ENCODE measurements at regions not wholly inside any gene's neighbourhood (a gene's known extent, or its start where the extent isn't known, plus 50 kb on each side); places are given as distances from the start of the nearest gene placed in this dataset.

DNA sequence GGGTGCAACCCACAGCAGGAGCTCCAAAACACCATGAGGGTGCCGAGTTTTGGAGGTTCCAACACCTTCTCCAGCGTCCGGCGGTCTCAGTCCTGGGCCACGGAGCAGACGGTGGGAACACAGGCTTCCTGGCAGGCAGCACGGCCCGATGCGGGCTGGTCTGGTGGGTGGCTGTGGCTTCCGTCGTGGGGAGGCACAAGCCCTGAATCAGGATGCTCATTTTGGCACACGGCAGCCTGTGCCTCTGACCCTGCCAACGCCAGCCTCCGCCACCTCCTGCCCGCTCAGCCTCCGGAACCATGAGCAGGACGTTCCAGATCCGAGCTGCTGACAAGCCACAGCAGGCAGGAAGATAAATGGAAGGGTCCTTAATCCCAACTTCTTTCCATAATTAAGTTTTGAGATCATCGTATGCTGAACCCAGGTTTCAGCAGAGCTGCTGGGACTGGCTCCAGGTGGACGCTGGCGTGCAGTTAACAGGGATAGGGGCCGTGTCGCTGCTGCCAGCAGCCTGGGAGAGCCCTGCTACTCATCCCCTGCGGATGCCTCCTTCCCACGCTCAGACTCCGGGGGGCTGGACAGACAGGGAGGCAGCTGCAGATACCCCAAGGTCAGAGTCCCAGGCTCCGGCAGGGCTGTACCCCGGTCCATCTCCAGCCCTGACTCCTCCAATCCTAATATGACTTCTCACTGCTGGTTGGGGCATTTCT lies 136.6 kb downstream of the ENGASE start:
- intact Hi-C loops (cut with DNase I; ENCODE audit: low total_unique reads) = no loop called here
- H3K27me3 ChIP-seq = no peaks in the 10 kb centered on the region

DNA sequence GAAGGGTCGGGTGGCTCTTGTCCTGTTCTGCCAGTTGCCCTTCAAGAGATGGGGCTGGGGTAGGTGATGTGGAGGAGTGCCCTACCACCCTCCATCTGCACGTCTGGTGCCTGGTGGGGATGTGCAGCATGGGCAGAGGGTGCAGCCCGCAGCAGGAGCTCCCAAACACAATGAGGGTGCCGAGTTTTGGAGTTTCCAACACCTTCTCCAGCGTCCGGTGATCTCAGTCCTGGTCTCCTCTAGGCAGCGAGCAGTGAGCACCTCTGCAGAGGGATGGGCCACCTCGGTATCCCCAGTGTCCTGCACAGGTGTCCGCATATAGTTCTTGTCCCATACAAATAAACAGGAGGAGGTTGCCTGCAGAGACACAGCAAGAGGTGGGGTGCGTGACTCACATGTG lies 136.0 kb downstream of the ENGASE start:
- H3K4me1 ChIP-seq = no peaks in the 10 kb centered on the region
- H3K27ac ChIP-seq = no peak overlapping the region
- H3K27me3 ChIP-seq = no peaks in the 10 kb centered on the region
- TF ChIP-seq POLR2A (IDR thresholded peaks at IDR 0.05) = no peak
- TF ChIP-seq, protein P1, sequence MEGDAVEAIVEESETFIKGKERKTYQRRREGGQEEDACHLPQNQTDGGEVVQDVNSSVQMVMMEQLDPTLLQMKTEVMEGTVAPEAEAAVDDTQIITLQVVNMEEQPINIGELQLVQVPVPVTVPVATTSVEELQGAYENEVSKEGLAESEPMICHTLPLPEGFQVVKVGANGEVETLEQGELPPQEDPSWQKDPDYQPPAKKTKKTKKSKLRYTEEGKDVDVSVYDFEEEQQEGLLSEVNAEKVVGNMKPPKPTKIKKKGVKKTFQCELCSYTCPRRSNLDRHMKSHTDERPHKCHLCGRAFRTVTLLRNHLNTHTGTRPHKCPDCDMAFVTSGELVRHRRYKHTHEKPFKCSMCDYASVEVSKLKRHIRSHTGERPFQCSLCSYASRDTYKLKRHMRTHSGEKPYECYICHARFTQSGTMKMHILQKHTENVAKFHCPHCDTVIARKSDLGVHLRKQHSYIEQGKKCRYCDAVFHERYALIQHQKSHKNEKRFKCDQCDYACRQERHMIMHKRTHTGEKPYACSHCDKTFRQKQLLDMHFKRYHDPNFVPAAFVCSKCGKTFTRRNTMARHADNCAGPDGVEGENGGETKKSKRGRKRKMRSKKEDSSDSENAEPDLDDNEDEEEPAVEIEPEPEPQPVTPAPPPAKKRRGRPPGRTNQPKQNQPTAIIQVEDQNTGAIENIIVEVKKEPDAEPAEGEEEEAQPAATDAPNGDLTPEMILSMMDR (IDR thresholded peaks at IDR 0.05) = no peak
- intact Hi-C loops (cut with DNase I; ENCODE audit: low total_unique reads) = no loop called here
- no peak for DNase-seq
- no peaks in the 10 kb centered on the region for H3K9me3 ChIP-seq
- no peaks in the 10 kb centered on the region for H3K36me3 ChIP-seq
- H3K4me3 ChIP-seq = no peak overlapping the region

More for the DNA sequence above, 136.6 kb downstream of the ENGASE start:
- TF ChIP-seq, protein P1 (IDR thresholded peaks at IDR 0.05) = no peak
- no peak for TF ChIP-seq POLR2A (IDR thresholded peaks at IDR 0.05)
- Histone ChIP-seq H3K4me3 (no peak overlapping the region), H3K4me1 (no peaks in the 10 kb centered on the region), H3K9me3 (no peaks in the 10 kb centered on the region), H3K27ac (no peak overlapping the region), H3K36me3 (no peaks in the 10 kb centered on the region)
- DNase-seq = no peak

DNA sequence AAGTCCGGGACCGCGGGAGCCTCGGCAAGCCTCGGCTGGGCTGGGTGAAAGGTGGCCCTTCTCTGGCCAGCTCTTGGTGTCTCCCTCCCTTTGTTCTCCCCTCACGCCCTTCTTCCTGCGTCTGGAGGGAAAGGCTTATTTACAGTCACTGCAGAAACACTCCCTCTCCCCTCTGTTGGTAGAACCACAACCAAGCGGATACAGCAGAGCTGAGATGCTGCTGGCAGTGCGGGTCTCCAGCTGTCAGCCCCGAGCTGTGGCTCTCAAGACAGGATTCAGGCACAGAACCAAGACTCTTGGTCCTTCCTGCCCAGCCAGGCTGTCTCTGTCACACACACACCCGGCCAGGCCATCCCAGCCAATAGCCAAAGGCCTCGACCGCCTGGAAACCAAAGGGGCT lies 133.3 kb downstream of the ENGASE start:
- Histone ChIP-seq H3K4me1 (no peaks in the 10 kb centered on the region), H3K4me3 (no peak overlapping the region), H3K9me3 (no peaks in the 10 kb centered on the region), H3K27ac (no peak overlapping the region), H3K27me3 (no peaks in the 10 kb centered on the region), H3K36me3 (no peaks in the 10 kb centered on the region)
- no peak for DNase-seq
- TF ChIP-seq POLR2A (IDR thresholded peaks at IDR 0.05) = no peak
- TF ChIP-seq, protein P1 (IDR thresholded peaks at IDR 0.05) = no peak
- intact Hi-C loops (cut with DNase I; ENCODE audit: low total_unique reads) = no loop called here

DNA sequence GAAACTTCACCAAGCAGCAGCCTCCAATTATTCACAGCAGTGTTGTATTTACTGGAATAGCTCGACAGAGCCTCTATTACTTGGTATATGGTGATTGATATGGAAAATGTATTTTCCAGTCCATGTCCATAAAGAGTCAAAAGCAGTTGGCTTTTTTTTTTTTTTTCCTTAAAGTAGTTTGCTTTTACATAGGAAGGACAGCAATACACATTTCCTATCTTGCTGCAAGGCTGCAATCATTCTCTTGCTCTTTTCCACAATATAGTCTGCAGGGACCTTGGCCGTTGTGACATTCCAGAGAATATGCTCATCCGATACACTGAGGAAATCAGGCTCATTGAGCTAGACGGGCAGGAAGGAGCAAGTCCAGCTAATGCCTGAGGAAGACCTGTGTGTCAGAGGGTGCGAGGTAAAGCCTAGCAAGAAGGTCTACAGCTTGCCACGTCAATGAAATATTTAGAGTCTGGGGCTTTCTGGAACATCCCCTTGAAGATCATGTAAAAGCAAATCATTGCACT lies 131.1 kb downstream of the ENGASE start:
- no peaks in the 10 kb centered on the region for H3K27me3 ChIP-seq
- intact Hi-C loops (cut with DNase I; ENCODE audit: low total_unique reads) = no loop called here
- no peak overlapping the region for H3K27ac ChIP-seq
- no peak overlapping the region for H3K4me3 ChIP-seq
- TF ChIP-seq, protein P1 (IDR thresholded peaks at IDR 0.05) = no peak
- TF ChIP-seq POLR2A (IDR thresholded peaks at IDR 0.05) = no peak
- no peak for DNase-seq
- no peaks in the 10 kb centered on the region for H3K4me1 ChIP-seq
- H3K36me3 ChIP-seq = no peaks in the 10 kb centered on the region
- no peaks in the 10 kb centered on the region for H3K9me3 ChIP-seq

DNA sequence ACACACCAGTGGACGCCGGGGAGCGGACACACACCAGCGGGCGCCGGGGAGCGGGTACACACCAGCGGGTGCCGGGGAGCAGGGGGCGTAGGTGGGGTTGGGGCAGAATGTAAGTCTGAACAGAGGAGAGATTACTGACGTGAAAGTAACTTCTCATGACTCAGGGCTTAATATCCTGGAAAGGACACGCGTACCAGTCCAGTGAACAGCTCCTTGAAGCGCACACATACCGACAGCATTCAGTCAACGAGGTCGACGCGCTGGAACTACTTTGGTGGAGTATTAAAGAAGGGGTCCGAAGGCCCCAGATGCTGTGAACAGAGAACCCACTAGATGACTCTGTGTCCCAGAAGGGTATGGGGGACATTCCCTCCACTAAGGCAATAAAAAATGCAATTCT lies 129.6 kb downstream of the ENGASE start:
- no peaks in the 10 kb centered on the region for H3K4me1 ChIP-seq
- H3K27ac ChIP-seq = no peak overlapping the region
- H3K27me3 ChIP-seq = no peaks in the 10 kb centered on the region
- no peaks in the 10 kb centered on the region for H3K9me3 ChIP-seq
- H3K36me3 ChIP-seq = no peaks in the 10 kb centered on the region
- no peak overlapping the region for H3K4me3 ChIP-seq
- no peak for DNase-seq
- TF ChIP-seq POLR2A (IDR thresholded peaks at IDR 0.05) = no peak
- TF ChIP-seq, protein P1 (IDR thresholded peaks at IDR 0.05) = no peak
- intact Hi-C loops (cut with DNase I; ENCODE audit: low total_unique reads) = no loop called here

Measured in uterus (tissue), 3 donors.